GM18861 (cell line): ENCODE measurements at regions not wholly inside any gene's neighbourhood (a gene's known extent, or its start where the extent isn't known, plus 50 kb on each side); places are given as distances from the start of the nearest gene placed in this dataset.

ENCODE experiments used
- ATAC-seq: cut with Tn5 transposase; IDR thresholded peaks from one replicate; pipeline ENCODE4 v1.9.1; 2021; ENCODE audit not compliant: unreplicated experiment

DNA sequence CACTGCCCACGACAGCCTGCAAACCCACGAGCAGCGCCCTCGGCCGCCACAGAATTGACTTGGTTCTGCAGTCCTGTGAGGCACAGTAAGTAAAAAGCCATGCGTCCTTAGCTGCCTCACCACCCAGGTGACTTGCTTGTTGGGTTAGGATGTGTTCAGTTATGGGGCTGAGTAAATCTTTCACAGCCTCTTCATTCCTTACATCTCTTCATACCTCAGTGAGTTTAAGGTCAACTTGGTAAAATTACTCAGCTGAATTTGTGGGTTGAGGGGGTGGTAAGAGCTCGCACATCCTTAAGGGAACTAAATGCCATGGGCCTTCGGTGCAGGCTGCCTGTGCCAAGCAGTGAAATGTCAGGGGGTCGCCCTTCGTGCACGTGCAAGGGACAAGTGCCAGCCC is 165.2 kb upstream of the ALKAL2 start:
- ATAC-seq = no peak

DNA sequence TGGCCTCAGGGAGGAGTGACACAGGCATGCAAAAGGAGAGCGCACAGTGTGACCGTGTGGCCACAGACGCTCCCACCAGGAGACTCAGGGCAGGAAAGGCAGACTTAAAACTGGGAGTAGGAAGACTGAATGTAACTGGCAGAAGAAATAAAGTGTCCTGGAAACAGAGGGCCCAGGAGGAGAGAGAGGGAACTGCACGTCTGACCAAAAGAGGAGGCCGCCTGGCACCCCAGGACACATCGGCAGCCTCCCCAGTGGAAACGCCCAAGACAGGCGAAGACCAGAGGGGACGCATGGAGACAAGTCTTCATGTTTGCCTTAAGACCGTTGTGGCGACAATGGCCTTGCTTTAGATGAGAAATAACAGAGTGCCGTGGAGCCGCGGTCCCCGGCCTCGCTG is 163.6 kb upstream of the ALKAL2 start:
- ATAC-seq = no peak

DNA sequence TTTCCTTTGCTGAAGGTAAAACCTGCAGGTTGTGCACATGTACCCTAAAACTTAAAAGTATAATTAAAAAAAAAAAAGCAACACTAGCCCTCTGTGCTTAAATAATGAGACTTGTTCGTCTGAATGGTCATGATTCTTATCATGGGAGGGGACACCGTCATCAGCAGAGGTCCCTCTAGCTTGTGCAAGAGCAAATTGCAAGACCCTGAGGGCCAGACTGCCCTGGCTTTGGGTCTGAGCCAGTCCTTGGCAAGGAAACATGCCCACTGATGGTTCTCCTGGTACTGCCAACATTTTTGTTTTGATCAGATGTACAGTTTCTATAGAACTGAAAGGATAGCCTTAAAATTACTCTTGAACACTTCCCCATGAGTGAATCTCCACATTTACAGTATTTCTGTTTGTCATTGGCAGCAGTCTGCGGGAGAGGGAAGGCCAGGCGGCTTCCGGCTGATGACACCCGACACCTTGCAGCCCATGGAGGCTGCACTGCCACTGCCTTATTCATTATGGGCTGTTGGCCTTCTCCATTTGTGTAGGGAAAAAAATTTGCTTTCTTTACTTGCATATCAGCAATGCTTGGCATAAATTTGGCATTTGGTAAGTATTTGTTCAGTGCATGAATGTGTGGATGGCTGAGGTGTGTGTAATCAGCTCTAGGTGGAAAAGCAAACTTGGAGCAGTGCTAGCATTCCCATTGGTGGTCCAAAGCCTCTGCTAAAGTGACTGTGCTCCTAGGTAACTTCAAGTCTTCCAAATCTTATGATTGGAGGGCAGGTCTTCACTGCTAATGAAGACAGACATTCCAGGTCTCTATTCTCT is 161.6 kb upstream of the ALKAL2 start:
- ATAC-seq = no peak

DNA sequence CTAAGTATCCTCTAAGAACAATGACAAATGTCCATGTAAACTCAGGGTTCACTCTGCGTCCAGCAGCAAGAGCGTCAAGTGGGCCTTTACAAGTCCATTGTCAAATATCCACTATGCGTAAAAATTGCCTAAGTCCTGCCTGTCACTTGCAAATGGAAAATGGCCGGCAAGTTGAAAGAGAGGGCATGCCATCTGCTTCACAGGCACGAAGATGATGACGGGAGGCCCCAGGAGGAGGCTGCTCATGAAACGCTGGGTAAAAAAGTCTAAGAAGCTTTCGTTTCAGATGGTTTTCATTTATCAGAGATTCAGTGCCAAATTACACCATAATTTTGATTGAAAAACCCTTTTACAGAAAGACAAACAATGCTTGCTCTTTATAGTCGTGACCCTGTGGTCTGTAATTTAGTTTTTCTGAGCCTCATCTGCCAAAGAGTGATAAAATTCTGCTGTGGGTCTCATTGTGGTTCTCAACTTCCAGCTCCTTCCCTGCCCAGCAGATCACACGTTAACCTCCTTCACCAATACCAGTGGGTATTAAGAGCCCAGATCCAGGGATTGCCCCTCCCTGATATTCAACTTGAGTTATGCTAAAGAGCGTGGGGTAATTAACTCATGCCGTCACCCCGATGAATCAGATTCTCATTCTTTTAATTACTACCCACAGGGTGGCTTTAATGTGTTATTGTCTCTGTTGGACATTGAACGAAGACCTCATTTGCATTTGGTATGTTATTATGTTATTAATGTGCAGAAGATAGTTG is 160.2 kb upstream of the ALKAL2 start:
- no peak for ATAC-seq

DNA sequence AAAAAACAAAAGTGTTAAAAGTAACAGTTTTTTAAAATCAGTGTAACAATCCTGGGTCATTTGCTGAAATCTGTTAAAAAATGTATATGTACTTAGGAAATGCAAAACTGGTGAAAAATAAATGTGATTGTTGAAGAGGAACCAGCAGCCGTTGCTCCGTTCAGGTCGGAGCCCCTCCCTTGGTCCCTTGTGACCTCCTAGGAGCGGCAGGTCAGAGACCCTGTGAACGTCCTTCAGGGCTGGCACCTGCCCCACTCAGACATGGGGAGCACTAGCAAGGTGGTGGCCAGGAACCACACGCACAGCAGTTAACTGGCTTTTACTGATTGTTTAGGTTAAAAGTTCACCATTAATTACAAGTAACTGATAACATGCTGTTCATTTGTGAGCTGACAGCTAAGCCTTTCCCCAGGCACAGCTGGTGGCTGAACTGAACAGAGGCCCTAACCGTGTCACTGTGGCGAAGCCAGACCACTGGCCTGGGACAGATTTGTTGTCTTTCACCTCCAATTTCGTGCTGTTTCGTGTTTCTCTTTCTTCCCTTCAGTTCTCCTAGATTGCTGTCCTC is 159.2 kb upstream of the ALKAL2 start:
- no peak for ATAC-seq

DNA sequence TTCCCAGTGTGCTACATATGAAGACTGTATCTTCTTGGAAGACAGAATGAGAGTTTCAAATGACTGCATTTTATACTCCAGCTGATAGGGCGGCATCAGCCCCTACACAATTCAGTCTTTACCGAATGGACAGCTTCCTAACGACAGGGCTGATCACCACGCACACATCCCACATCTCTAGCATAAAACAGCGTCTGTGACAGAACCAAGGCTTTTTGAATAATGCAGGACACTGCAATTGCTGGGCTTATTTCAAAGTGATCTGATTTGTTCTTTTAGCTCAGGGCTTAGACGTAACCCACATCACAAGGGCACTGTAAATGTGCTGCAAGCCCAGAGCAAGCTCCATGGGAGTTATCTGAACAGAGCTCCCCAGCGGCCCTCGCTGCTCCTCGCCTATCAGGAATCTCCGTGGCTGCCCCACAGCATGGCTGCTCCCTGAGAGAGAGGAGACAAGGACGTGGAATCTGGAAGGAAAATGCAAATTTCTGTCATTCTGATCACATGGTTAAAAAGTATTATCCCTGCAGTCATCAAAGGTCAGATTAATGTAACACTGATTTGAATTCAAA is 158.5 kb upstream of the ALKAL2 start:
- ATAC-seq = no peak

DNA sequence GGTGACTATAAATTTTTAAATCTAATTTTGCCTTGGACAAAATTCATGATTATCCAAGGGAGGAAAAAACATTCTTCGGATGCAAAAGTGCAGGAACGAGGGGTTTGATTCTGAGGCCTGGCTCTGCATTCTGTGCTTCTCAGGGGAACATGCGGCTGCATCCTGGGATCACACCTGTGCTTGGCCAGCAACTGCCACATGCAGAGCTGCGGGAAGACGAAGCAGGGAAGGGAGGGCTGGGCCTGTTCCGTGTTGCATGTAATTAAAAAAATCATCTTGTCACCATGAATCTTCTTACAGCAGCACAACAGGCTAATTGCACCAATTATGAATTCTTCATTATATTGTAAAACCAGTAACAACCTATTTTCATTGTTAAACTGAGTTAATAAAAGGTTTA is 158.0 kb upstream of the ALKAL2 start:
- ATAC-seq = no peak

DNA sequence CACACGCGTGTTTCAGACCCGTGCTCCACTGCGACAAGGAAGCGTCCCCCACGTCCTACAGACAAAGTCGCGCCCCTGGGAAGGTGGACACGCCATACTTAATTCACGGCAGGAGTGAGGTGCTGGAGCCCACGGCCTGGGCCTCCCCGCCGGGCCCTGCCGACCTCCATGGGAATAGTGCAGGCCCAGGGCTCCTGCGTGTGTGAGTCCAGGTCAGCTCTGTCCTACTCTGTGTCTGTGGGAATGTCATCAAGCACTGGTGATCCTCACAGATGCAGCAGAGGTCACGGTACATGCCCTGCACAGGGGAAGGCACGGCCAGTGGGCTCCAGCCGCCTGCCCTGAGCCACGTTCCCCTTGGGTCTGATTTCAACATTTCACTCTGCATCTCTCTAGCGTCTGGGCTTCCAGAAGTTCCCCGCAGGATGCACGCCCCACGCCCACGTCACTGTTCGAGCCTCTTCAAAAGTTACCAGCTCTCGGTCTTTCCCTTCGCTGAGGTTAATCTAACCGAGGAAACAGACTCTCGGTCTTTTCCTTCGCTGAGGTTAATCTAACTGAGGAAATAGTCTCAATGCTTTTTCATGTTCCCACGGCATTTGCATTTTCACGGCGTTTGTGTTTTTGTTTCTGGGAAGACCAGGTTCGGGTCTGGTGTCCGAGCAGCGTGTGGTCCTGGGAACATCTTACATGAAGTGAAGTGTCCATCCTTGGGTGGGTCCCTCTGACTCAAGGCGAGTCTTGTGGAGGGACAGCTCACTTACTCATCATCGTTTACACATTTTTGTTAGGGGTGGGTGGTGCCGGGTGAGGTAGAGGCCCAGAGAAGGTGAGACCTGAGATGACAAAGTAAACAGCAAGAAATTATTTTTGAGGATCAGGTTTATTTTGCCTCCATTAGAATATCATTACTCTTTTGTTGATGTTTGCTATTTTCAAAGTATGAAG is 157.3 kb upstream of the ALKAL2 start:
- ATAC-seq = no peak

DNA sequence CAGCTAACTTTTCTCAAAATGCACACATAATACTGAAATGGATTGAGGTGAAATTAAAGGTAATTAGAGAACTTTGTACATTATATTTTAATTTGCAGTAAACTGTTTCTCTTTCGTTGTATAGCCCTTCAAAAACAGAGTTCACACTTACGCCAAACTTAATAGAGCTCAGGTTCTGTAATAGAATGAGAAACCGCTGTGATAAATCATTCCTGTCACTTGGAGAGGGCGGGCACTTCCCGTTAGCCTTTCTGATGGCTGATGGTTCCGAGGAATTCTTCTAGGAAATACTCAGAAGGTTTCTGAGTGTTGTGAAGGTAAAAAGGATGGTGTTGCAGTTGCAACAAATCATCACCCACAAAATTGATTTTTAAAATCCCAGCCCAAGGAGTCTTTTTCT is 155.8 kb upstream of the ALKAL2 start:
- no peak for ATAC-seq

DNA sequence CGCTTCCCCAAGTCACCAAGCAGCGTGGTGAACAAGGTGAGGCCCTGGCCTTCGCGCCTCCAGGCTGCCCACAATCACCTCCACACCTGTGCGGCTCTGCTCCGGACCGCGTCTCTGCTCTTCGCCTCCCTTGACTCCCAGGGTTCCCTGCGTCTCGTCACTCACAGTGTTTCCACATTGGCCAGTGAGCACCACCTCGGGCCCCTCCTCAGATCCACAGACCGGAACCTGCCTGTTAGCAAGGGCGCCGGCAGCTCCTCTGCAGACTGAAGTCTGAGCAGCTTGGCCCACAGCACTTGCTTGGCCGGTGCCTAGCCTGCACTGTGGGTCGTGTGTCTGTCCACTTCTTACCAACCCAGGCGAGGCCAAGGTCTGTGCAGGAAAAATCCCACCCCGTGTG is 155.3 kb upstream of the ALKAL2 start:
- ATAC-seq = no peak

DNA sequence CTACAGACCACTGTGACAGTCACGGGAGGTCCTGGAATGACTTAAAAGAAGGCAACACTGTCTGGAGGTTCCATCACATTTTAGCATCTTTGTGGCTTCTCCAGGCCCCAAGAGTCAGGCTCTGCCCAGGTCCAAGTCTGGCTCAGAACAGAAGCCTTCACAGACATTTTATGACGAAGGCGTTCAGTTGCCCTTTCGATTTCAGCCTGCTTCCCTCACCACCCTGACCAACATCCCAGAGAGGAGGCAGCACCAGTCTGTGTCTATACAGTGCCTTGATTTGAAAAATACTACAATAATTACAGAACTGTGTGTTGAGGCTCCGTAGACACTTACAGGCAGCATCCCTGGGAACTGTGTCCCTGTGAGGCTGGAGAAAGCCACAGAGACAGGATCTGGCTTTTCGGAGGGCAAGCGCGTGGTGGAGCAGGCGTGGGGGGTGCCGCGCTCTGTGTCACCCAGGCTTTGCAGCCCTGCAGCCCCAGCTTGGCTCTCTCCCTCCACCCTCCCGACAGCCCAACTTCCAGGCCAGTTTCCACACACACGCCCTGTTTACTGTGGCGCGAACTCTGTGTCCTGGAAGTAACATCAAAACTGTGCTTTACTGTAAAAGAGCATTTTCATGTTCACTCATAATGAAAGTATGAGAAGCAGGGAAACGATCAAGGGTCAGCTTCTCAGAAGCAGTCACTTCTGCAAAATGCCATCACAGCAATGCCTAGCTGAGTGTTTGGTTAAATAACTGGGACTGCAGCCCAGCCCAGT is 153.5 kb upstream of the ALKAL2 start:
- no peak for ATAC-seq

DNA sequence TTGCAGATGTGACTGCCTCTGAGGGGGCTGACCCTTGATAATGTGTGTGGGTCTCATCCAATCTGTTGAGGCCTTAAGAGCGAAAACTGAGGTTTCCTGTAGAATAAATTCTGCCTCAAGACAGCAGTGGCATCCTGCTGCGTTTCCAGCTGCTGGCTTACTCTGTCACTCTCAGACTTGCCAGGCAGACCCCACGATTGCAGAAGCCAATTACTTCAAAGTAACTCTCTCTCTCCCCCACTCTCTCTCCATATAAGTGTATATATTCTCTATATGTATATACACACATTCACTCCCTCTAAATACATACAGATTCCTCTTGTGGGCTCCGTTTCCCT is 152.5 kb upstream of the ALKAL2 start:
- ATAC-seq = no peak

DNA sequence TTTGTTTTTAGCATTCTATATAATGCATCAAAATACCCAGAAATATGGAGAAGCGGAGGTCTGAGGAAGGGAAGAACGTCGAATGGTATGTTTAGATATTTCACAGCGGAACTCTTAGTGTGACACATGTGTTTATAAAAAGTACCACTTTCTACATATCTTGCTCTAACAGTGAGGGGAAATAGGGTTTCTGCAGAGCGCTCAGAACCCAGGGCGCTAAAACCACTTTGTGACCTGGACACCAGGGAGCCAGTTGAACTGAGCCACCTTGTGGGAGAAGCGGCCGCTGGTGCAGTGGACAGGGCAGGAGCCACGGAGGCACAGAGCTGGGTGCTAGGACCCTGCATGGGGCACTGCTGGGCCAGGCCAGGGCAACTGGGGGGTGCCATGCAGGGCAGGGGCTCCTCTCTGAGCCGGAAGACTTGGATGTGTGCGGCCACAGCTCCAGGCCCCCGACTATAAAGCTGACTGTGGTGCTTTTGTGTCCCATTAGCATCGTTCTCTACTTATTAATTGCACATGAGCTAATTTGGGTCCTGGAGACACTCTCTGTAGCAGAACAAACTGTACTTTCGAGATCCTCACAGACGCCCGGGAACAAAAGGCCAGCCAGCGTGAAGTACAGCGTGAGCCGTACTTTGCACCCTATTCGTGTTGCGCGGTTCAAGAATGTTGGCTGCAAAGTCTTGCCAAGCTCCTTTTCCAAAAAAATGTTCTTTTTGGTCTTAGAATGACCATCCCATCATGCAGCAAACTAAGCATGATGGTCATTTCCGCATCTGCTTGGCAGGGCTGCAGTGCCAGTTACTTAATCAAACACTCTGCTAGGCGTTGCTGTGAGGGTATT is 151.9 kb upstream of the ALKAL2 start:
- ATAC-seq = no peak

DNA sequence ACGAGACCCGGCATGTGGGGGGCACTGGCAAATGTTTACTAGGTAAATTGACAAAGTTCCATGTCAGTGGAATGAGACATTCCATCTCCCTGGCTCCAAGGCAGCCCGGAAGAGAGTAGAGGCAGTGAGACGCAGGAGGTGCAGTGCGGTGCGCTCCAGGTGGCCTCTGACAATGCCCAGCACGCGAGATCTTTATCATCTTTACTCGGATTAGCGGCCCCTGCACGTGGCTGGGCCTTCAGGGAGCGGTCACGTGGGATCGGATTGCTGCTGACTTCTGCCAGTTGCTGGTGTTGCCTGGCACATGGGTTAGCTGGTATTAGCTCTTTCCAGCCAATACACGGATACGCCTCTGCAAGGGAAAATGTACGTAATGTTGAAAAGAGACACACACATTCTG is 151.2 kb upstream of the ALKAL2 start:
- ATAC-seq = no peak

DNA sequence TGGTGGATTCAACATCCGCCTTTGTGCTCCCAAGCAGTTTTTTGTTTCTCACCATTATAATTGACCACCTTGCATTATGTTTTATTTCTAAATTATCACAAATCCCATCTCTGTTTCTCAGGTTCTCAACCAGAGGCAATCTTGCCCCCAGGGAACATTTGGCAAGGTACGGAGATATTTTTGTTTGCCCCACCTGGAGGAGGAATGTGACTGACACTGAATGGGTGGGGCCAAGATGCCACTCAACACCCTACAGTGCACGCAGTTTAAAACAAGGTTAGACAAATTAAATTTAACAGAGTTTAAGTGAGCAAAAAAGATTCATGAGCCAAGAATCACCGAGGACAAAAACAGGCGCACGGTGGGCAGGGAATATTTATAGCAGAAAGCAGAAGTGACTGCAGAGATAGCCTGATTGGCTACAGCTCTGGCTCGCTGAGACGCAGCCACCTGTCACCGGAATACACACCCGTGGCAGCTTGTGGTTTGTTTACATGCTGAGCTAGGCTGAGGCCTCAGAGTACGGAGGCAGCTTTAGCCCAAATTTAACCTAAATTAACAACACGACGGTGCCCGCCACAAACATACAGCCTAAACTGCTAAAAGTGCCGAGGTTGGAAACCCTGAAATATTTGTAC is 150.0 kb upstream of the ALKAL2 start:
- peak; percentile 96 for ATAC-seq

DNA sequence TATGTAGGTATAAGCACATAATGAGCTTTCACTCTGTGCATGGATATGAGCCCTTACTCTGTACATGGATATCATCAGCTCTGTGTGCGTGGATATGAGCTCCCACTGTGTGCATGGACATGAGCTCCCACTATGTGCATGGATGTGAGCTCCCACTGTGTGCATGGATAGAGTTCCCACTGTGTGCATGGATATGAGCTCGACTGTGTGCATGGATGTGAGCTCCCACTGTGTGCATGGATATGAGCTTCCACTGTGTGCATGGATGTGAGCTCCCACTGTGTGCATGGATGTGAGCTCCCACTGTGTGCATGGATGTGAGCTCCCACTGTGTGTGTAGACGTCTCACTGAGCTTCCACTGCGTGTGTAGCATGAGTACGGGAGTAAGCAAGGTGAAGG is 149.3 kb upstream of the ALKAL2 start:
- no peak for ATAC-seq

DNA sequence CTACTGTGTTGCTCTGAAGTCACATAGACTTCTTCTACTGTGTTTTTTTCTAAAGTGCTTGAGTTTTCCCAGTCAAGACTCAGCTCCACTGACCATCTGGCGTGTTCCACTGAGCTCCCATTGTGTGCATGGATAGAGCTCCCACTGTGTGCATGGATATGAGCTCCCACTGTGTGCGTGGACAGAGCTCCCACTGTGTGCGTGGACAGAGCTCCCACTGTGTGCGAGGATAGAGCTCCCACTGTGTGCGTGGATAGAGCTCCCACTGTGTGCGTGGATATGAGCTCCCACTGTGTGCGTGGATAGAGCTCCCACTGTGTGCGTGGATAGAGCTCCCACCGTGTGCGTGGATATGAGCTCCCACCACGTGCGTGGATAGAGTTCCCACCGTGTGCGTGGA is 148.3 kb upstream of the ALKAL2 start:
- no peak for ATAC-seq

DNA sequence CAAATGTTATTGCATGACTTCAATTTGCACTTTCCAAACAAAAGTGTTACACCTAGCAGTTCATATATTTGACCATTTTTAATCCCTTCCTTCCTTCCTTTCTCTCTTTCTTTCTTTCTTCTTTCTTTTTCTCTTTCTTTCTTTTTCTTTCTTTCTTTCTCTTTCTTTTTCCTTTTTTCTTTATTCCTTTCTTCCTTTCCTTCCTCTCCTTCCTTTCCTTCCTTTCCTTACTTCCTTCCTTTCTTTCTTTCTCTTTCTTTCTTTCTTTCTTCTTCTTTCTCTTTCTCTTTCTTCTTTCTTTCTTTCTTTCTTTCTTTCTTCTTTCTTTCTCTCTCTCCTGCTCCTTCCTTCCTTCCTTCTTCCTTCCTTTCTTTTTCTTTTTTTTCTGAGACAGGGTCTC is 146.7 kb upstream of the ALKAL2 start:
- ATAC-seq = no peak

DNA sequence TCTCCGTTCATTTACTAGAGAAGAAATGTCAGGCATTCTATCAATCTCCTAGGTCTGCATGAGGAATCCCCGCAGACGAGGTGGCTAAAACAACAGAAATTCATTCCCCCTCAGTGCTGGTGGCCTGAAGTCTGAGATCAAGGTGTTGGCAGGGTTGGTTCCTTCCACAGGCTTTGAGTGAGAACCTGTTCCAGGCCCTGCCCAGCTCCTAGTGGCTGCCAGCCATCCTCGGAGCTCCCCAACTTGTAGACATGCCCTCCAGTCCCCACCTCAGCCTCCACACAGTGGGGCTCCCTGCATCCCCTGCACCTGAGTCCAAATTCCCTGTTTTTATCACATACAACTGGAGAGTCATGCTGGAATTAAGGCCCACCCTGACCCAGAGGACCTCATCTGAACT is 145.3 kb upstream of the ALKAL2 start:
- ATAC-seq = no peak
